Smooth muscle cell (in vitro differentiated cells): ENCODE measurements at regions not wholly inside any gene's neighbourhood (a gene's known extent, or its start where the extent isn't known, plus 50 kb on each side); places are given as distances from the start of the nearest gene placed in this dataset.

ENCODE experiments used
- DNase-seq: peaks from one replicate; lab custom pipeline; 2025; ENCODE audit not compliant: unreplicated experiment; lab: John Stamatoyannopoulos, UW
- H2AFZ ChIP-seq: fragments of 200-600 bp; sonication (generic); 2 replicates; pipeline ENCODE4 v1.6.0; 2016; ENCODE audit warnings: antibody characterized with exemption, low read depth, mild to moderate bottlenecking
- H3F3A ChIP-seq: fragments of 200-600 bp; sonication (generic); 2 replicates; pipeline ENCODE4 v1.6.0; 2017; ENCODE audit warnings: antibody characterized with exemption, low read depth
- H3K27ac ChIP-seq: fragments of 200-600 bp; sonication (generic); 2 replicates; pipeline ENCODE4 v1.5.1; 2016; ENCODE audit warnings: low read depth, mild to moderate bottlenecking
- H3K27me3 ChIP-seq: fragments of 200-600 bp; sonication (generic); 2 replicates; pipeline ENCODE4 v1.6.1; 2016; ENCODE audit warnings: low read depth, mild to moderate bottlenecking
- H3K36me3 ChIP-seq: fragments of 200-600 bp; sonication (generic); 2 replicates; pipeline ENCODE4 v1.5.1; 2016; ENCODE audit warnings: low read depth
- H3K4me1 ChIP-seq: fragments of 200-600 bp; sonication (generic); 2 replicates; pipeline ENCODE4 v1.5.1; 2016; ENCODE audit warnings: low read depth
- H3K4me2 ChIP-seq: fragments of 200-600 bp; sonication (generic); 2 replicates; pipeline ENCODE4 v1.6.0; 2016; ENCODE audit warnings: mild to moderate bottlenecking
- H3K4me3 ChIP-seq: fragments of 200-600 bp; sonication (generic); 2 replicates; pipeline ENCODE4 v1.5.1; 2016; ENCODE audit warnings: mild to moderate bottlenecking
- H3K79me2 ChIP-seq: fragments of 200-600 bp; sonication (generic); 2 replicates; pipeline ENCODE4 v1.6.0; 2016; ENCODE audit warnings: low read depth, mild to moderate bottlenecking
- H3K9ac ChIP-seq: fragments of 200-600 bp; sonication (generic); 2 replicates; pipeline ENCODE4 v1.6.0; 2016; ENCODE audit warnings: low read depth
- H3K9me3 ChIP-seq: fragments of 200-600 bp; sonication (generic); replicated peaks from 2 replicates; pipeline ENCODE4 v1.5.1; 2016; ENCODE audit warnings: low read depth
- H4K20me1 ChIP-seq: fragments of 200-600 bp; sonication (generic); 2 replicates; pipeline ENCODE4 v1.6.0; 2016; ENCODE audit warnings: low read depth
- WGBS: methylation state at CpG from one replicate; pipeline ENCODE4 v1.1.7; 2016; ENCODE audit warnings: low lambda C conversion rate; 5-methylcytosine and 5-hydroxymethylcytosine counted together
- TF ChIP-seq, protein P1 (sequence below): fragments of 200-600 bp; sonication (generic); IDR thresholded peaks from 2 replicates; pipeline ENCODE4 v1.5.1; 2017; ENCODE audit warnings: borderline replicate concordance, mild to moderate bottlenecking, antibody characterized with exemption; ENCODE audit not compliant: insufficient read depth, poor library complexity, severe bottlenecking

GRCh38 chr15:66865622-66866611, 163.9 kb downstream of the SMAD6 start:
- Histone ChIP-seq H3K4me1 (no peaks in the 10 kb centered on the region), H4K20me1 (no peaks in the 10 kb centered on the region), H3K79me2 (no peaks in the 10 kb centered on the region), H3K4me3 (no peak overlapping the region), H2AFZ (no peak overlapping the region), H3K4me2 (no peak overlapping the region), H3F3A (no peaks in the 10 kb centered on the region), H3K27ac (no peak overlapping the region), H3K9ac (no peak overlapping the region), H3K9me3 (no peaks in the 10 kb centered on the region), H3K27me3 (no peaks in the 10 kb centered on the region), H3K36me3 (no peaks in the 10 kb centered on the region)
- WGBS = 92% methylated on average over 15 of the region's 15 CpGs
- no peak for DNase-seq
- TF ChIP-seq, protein P1, sequence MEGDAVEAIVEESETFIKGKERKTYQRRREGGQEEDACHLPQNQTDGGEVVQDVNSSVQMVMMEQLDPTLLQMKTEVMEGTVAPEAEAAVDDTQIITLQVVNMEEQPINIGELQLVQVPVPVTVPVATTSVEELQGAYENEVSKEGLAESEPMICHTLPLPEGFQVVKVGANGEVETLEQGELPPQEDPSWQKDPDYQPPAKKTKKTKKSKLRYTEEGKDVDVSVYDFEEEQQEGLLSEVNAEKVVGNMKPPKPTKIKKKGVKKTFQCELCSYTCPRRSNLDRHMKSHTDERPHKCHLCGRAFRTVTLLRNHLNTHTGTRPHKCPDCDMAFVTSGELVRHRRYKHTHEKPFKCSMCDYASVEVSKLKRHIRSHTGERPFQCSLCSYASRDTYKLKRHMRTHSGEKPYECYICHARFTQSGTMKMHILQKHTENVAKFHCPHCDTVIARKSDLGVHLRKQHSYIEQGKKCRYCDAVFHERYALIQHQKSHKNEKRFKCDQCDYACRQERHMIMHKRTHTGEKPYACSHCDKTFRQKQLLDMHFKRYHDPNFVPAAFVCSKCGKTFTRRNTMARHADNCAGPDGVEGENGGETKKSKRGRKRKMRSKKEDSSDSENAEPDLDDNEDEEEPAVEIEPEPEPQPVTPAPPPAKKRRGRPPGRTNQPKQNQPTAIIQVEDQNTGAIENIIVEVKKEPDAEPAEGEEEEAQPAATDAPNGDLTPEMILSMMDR = no peak

DNA sequence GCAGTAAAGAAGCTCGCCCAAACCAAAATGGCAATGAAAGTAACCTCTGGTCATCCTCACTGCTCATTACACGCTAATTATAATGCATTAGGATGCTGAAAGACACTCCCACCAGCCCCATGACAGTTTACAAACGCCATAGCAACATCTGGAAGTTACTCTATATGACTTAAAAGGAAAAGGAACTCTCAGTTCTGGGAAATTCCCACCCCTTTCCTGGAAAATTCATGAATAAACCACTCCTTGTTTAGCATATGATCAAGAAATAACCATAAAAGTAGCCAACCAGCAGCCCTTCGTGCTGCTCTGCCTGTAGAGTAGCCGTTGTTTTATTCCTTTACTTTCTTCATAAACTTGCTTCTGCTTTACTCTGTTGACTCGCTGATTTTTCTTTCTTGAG, 164.6 kb downstream of the SMAD6 start:
- Histone ChIP-seq H3K4me1 (no peaks in the 10 kb centered on the region), H2AFZ (no peak overlapping the region), H3K9ac (no peak overlapping the region), H4K20me1 (no peaks in the 10 kb centered on the region), H3K79me2 (no peaks in the 10 kb centered on the region), H3K4me2 (no peak overlapping the region), H3K4me3 (no peak overlapping the region), H3K27me3 (no peaks in the 10 kb centered on the region), H3K9me3 (no peaks in the 10 kb centered on the region), H3K36me3 (no peaks in the 10 kb centered on the region), H3K27ac (no peak overlapping the region), H3F3A (no peaks in the 10 kb centered on the region)
- TF ChIP-seq, protein P1 = no peak
- 94% methylated on average over 6 of the region's 6 CpGs for WGBS
- DNase-seq = no peak

DNA sequence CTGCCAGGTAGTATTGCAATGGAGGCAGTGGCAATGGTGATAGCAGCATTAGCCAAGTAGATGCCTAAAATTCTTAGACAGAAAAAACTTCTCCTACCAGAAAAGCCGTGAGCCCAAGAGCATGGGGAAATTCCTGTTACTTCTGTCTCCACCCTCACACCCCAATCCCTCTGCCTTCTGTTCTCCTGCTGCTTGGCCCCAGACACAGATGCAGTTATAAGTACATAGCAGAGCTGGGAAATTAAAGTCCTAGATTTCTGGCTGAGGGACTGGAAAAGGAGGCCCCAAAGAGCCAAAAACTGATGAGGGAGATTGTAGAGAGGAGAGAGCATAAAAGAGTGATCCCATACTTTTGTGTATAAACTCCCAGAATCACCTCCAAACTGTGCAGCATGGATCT, 166.9 kb downstream of the SMAD6 start:
- H3K4me1 ChIP-seq = no peaks in the 10 kb centered on the region
- H3K4me3 ChIP-seq = no peak overlapping the region
- no peaks in the 10 kb centered on the region for H3K27me3 ChIP-seq
- 46% methylated on average over 1 of the region's 1 CpG for WGBS
- H4K20me1 ChIP-seq = no peaks in the 10 kb centered on the region
- peaks cover 3% of the 10 kb centered on the region for H3F3A ChIP-seq
- no peaks in the 10 kb centered on the region for H3K9me3 ChIP-seq
- H3K4me2 ChIP-seq = no peak overlapping the region
- no peak overlapping the region for H3K9ac ChIP-seq
- H3K36me3 ChIP-seq = no peaks in the 10 kb centered on the region
- TF ChIP-seq, protein P1 = no peak
- H2AFZ ChIP-seq = no peak overlapping the region
- no peak overlapping the region for H3K27ac ChIP-seq
- H3K79me2 ChIP-seq = no peaks in the 10 kb centered on the region
- DNase-seq = no peak

DNA sequence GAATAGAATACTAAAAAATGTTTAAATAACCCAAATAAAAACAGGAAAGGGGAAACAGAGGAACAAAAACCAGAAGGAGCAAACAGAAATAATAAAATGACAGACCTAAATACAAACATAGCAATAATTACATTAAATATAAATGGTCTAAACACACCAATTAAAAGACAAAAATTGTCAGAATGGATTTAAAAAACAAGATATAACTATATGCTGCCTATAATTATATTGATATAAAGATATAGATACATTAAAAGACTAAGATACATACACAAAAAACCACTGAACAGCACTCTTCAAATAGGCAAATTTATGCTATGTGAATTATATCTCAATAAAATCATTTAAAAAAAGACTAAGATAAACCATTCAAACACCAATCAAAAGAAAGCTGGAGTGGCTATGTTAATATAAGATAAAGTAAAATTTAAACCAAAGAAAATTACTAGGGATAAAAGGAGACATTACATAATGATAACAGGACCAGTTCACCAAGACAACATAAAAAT, 168.9 kb downstream of the SMAD6 start:
- Histone ChIP-seq H3K4me1 (no peaks in the 10 kb centered on the region), H3K9ac (no peak overlapping the region), H3K27ac (no peak overlapping the region), H3K4me3 (no peak overlapping the region), H3K27me3 (no peaks in the 10 kb centered on the region), H3K4me2 (no peak overlapping the region), H3K79me2 (no peaks in the 10 kb centered on the region), H3K9me3 (no peaks in the 10 kb centered on the region), H3F3A (peaks cover 3% of the 10 kb centered on the region), H3K36me3 (no peaks in the 10 kb centered on the region), H2AFZ (no peak overlapping the region), H4K20me1 (no peaks in the 10 kb centered on the region)
- no peak for DNase-seq
- TF ChIP-seq, protein P1 = no peak
